ENCODE measurements at regions not wholly inside any gene's neighbourhood (a gene's known extent, or its start where the extent isn't known, plus 50 kb on each side); places are given as distances from the start of the nearest gene placed in this dataset.

DNA sequence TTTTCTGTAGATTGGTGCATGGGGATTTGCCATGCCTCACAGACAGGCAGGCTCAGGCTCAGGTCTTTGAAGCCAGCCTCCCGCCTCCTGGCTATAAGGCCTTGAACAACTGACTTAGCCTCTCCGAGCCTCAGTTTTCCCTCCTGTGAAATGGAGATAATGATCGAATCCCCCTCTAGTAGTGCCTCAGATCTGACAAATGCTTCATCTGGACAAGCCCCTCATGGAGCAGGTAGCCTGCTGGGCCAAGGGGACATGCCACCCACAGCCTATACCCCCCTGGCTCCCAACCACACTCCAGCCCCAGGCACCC is 68.1 kb upstream of the LCTL start:
- TF ChIP-seq, protein P1, sequence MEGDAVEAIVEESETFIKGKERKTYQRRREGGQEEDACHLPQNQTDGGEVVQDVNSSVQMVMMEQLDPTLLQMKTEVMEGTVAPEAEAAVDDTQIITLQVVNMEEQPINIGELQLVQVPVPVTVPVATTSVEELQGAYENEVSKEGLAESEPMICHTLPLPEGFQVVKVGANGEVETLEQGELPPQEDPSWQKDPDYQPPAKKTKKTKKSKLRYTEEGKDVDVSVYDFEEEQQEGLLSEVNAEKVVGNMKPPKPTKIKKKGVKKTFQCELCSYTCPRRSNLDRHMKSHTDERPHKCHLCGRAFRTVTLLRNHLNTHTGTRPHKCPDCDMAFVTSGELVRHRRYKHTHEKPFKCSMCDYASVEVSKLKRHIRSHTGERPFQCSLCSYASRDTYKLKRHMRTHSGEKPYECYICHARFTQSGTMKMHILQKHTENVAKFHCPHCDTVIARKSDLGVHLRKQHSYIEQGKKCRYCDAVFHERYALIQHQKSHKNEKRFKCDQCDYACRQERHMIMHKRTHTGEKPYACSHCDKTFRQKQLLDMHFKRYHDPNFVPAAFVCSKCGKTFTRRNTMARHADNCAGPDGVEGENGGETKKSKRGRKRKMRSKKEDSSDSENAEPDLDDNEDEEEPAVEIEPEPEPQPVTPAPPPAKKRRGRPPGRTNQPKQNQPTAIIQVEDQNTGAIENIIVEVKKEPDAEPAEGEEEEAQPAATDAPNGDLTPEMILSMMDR (IDR thresholded peaks at IDR 0.05) = no peak
- TF ChIP-seq POLR2A (IDR thresholded peaks at IDR 0.05) = no peak
